Chondrocyte (in vitro differentiated cells): ENCODE measurements at regions not wholly inside any gene's neighbourhood (a gene's known extent, or its start where the extent isn't known, plus 50 kb on each side); places are given as distances from the start of the nearest gene placed in this dataset.

Experiments used
- DNase-seq: peaks from one replicate; pipeline ENCODE4 v3.0.0; 2021; ENCODE audit warnings: mixed read lengths, low spot score
- H3K27ac Mint-ChIP-seq: one replicate; pipeline ENCODE4 v1.8.0; 2021; ENCODE audit warnings: mild to moderate bottlenecking, moderate library complexity, mixed read lengths; ENCODE audit not compliant: unreplicated experiment
- H3K27me3 Mint-ChIP-seq: 2 replicates; pipeline ENCODE4 v1.8.0; 2021; ENCODE audit warnings: low read depth, mixed read lengths
- H3K36me3 Mint-ChIP-seq: 2 replicates; pipeline ENCODE4 v1.8.0; 2021; ENCODE audit warnings: low read depth, mixed read lengths
- H3K4me1 Mint-ChIP-seq: 2 replicates; pipeline ENCODE4 v1.8.0; 2021; ENCODE audit warnings: low read depth, mild to moderate bottlenecking, mixed read lengths
- H3K4me3 Mint-ChIP-seq: one replicate; pipeline ENCODE4 v1.8.0; 2021; ENCODE audit warnings: mild to moderate bottlenecking, moderate library complexity, mixed read lengths; ENCODE audit not compliant: unreplicated experiment
- H3K9me3 Mint-ChIP-seq: 2 replicates; pipeline ENCODE4 v1.8.0; 2021; ENCODE audit warnings: low read depth, mixed read lengths
- CTCF ChIP-seq: fragments of 200-600 bp; sonication (generic); IDR thresholded peaks from 2 replicates; pipeline ENCODE4 v1.5.0; 2021; ENCODE audit warnings: antibody characterized with exemption, mild to moderate bottlenecking, moderate library complexity

GRCh38 chr1:76781447-76781846 lies 85.8 kb upstream of the ST6GALNAC5 start:
- no peaks in the 10 kb centered on the region for H3K36me3 Mint-ChIP-seq
- no peak overlapping the region for H3K27ac Mint-ChIP-seq
- H3K27me3 Mint-ChIP-seq, result peaks cover 7% of the 10 kb centered on the region
- no peak overlapping the region for H3K4me3 Mint-ChIP-seq
- DNase-seq, result no peak
- H3K4me1 Mint-ChIP-seq, result no peaks in the 10 kb centered on the region
- H3K9me3 Mint-ChIP-seq, result peaks cover 9% of the 10 kb centered on the region
- TF ChIP-seq CTCF, result no peak

GRCh38 chr1:76782809-76783208 lies 84.5 kb upstream of the ST6GALNAC5 start:
- H3K27me3 Mint-ChIP-seq, result peaks cover 7% of the 10 kb centered on the region
- DNase-seq, result no peak
- no peaks in the 10 kb centered on the region for H3K4me1 Mint-ChIP-seq
- H3K4me3 Mint-ChIP-seq, result no peak overlapping the region
- no peaks in the 10 kb centered on the region for H3K36me3 Mint-ChIP-seq
- no peak for TF ChIP-seq CTCF
- H3K9me3 Mint-ChIP-seq, result peaks cover 9% of the 10 kb centered on the region
- H3K27ac Mint-ChIP-seq, result no peak overlapping the region

- Mint-ChIP-seq H3K9me3 (peaks cover 9% of the 10 kb centered on the region), H3K27me3 (peaks cover 7% of the 10 kb centered on the region), H3K27ac (no peak overlapping the region), H3K36me3 (no peaks in the 10 kb centered on the region), H3K4me1 (no peaks in the 10 kb centered on the region), H3K4me3 (no peak overlapping the region)
- no peak for DNase-seq
- TF ChIP-seq CTCF, result no peak
These were observed 82.8 kb upstream of the ST6GALNAC5 start for GRCh38 chr1:76784502-76784901.

- Mint-ChIP-seq H3K27ac (no peak overlapping the region), H3K36me3 (no peaks in the 10 kb centered on the region), H3K9me3 (peaks cover 9% of the 10 kb centered on the region), H3K4me1 (no peaks in the 10 kb centered on the region), H3K27me3 (peaks cover 7% of the 10 kb centered on the region), H3K4me3 (no peak overlapping the region)
- TF ChIP-seq CTCF, result no peak
- DNase-seq, result no peak
These were observed 81.1 kb upstream of the ST6GALNAC5 start for GRCh38 chr1:76786222-76786621.

GRCh38 chr1:76793594-76793993 lies 73.7 kb upstream of the ST6GALNAC5 start:
- H3K4me3 Mint-ChIP-seq, result no peak overlapping the region
- DNase-seq, result no peak
- H3K27me3 Mint-ChIP-seq, result no peaks in the 10 kb centered on the region
- no peaks in the 10 kb centered on the region for H3K4me1 Mint-ChIP-seq
- H3K36me3 Mint-ChIP-seq, result no peaks in the 10 kb centered on the region
- no peak for TF ChIP-seq CTCF
- no peak overlapping the region for H3K27ac Mint-ChIP-seq
- no peaks in the 10 kb centered on the region for H3K9me3 Mint-ChIP-seq
